PC-9 (cell line): ENCODE measurements at regions not wholly inside any gene's neighbourhood (a gene's known extent, or its start where the extent isn't known, plus 50 kb on each side); places are given as distances from the start of the nearest gene placed in this dataset.

Experiments
- EZH2 ChIP-seq: fragments of 200-600 bp; sonication (generic); IDR thresholded peaks from 2 replicates; pipeline ENCODE4 v1.8.0; 2017; ENCODE audit warnings: antibody characterized with exemption, low read depth
- TF ChIP-seq, protein P1 (sequence below): fragments of 200-600 bp; sonication (generic); conservative IDR thresholded peaks from 2 replicates; pipeline ENCODE4 v1.6.1; 2017; ENCODE audit warnings: mixed run types, antibody characterized with exemption, mild to moderate bottlenecking, moderate library complexity

DNA sequence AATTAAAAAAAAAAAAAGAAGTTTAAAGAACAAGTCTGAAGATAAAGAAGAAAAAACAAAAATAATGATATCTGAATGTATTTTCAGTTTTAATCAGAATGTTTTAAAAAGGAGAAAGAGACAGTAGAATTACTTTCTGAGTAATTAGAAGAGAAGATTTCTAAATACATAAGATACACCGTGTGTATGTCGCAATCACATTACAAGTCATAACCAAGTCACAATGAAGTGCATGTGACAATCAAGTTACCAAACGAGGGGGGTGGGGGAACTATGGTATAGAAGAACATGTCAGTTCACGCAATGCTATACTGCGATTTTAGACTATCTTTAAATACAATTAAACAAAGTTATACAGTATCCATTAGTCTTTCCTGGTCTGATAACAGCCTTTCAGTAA is 1464.1 kb upstream of the FLRT2 start:
- no peak for TF ChIP-seq EZH2
- TF ChIP-seq, protein P1, sequence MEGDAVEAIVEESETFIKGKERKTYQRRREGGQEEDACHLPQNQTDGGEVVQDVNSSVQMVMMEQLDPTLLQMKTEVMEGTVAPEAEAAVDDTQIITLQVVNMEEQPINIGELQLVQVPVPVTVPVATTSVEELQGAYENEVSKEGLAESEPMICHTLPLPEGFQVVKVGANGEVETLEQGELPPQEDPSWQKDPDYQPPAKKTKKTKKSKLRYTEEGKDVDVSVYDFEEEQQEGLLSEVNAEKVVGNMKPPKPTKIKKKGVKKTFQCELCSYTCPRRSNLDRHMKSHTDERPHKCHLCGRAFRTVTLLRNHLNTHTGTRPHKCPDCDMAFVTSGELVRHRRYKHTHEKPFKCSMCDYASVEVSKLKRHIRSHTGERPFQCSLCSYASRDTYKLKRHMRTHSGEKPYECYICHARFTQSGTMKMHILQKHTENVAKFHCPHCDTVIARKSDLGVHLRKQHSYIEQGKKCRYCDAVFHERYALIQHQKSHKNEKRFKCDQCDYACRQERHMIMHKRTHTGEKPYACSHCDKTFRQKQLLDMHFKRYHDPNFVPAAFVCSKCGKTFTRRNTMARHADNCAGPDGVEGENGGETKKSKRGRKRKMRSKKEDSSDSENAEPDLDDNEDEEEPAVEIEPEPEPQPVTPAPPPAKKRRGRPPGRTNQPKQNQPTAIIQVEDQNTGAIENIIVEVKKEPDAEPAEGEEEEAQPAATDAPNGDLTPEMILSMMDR, result no peak
